ENCODE measurements at regions not wholly inside any gene's neighbourhood (a gene's known extent, or its start where the extent isn't known, plus 50 kb on each side); places are given as distances from the start of the nearest gene placed in this dataset.

- no peaks in the 10 kb centered on the region for H3K36me3 ChIP-seq
- no peaks in the 10 kb centered on the region for H3K27me3 ChIP-seq
- no peak for ATAC-seq
- no peaks in the 10 kb centered on the region for H3K9me3 ChIP-seq
- no peaks in the 10 kb centered on the region for H3K4me1 ChIP-seq
- intact Hi-C loops (cut with DNase I): no loop called here
- DNase-seq: no peak
- H3K4me3 ChIP-seq: no peak overlapping the region
- no peak overlapping the region for H3K27ac ChIP-seq
- TF ChIP-seq CTCF (IDR thresholded peaks at IDR 0.05): no peak
Observed at GRCh38 chrX:20971250-20971649, 403.0 kb upstream of the CNKSR2 start.

GRCh38 chrX:20969565-20969964 is 404.7 kb upstream of the CNKSR2 start:
- ATAC-seq: no peak
- DNase-seq: no peak
- TF ChIP-seq CTCF (IDR thresholded peaks at IDR 0.05): no peak
- Histone ChIP-seq H3K27me3 (no peaks in the 10 kb centered on the region), H3K36me3 (no peaks in the 10 kb centered on the region), H3K9me3 (no peaks in the 10 kb centered on the region), H3K4me3 (no peak overlapping the region), H3K4me1 (no peaks in the 10 kb centered on the region), H3K27ac (no peak overlapping the region)
- intact Hi-C loops (cut with DNase I): no loop called here

- no peaks in the 10 kb centered on the region for H3K36me3 ChIP-seq
- intact Hi-C loops (cut with DNase I): no loop called here
- no peak for TF ChIP-seq CTCF (IDR thresholded peaks at IDR 0.05)
- no peak overlapping the region for H3K27ac ChIP-seq
- H3K27me3 ChIP-seq: no peaks in the 10 kb centered on the region
- H3K4me1 ChIP-seq: no peaks in the 10 kb centered on the region
- DNase-seq (no peak), ATAC-seq (no peak)
- H3K4me3 ChIP-seq: no peak overlapping the region
- no peaks in the 10 kb centered on the region for H3K9me3 ChIP-seq
Observed at GRCh38 chrX:20968996-20969395, 405.2 kb upstream of the CNKSR2 start.

GRCh38 chrX:20967725-20968124 is 406.5 kb upstream of the CNKSR2 start:
- intact Hi-C loops (cut with DNase I): no loop called here
- Histone ChIP-seq H3K36me3 (no peaks in the 10 kb centered on the region), H3K27ac (no peak overlapping the region), H3K4me1 (no peaks in the 10 kb centered on the region), H3K9me3 (no peaks in the 10 kb centered on the region), H3K4me3 (no peak overlapping the region), H3K27me3 (no peaks in the 10 kb centered on the region)
- DNase-seq (no peak), ATAC-seq (no peak)
- no peak for TF ChIP-seq CTCF (IDR thresholded peaks at IDR 0.05)

GRCh38 chrX:20965270-20966044 is 408.8 kb upstream of the CNKSR2 start:
- ATAC-seq (no peak), DNase-seq (no peak)
- Histone ChIP-seq H3K36me3 (no peaks in the 10 kb centered on the region), H3K4me3 (no peak overlapping the region), H3K4me1 (no peaks in the 10 kb centered on the region), H3K27me3 (no peaks in the 10 kb centered on the region), H3K9me3 (no peaks in the 10 kb centered on the region), H3K27ac (no peak overlapping the region)
- intact Hi-C loops (cut with DNase I): no loop called here
- no peak for TF ChIP-seq CTCF (IDR thresholded peaks at IDR 0.05)

GRCh38 chrX:20954014-20954413 is 420.2 kb upstream of the CNKSR2 start:
- Histone ChIP-seq H3K4me1 (no peaks in the 10 kb centered on the region), H3K27ac (no peak overlapping the region), H3K27me3 (no peaks in the 10 kb centered on the region), H3K4me3 (no peak overlapping the region), H3K9me3 (no peaks in the 10 kb centered on the region), H3K36me3 (no peaks in the 10 kb centered on the region)
- intact Hi-C loops (cut with DNase I): no loop called here
- DNase-seq (no peak), ATAC-seq (no peak)
- TF ChIP-seq CTCF (IDR thresholded peaks at IDR 0.05): no peak

All from upper lobe of right lung (tissue), 1 donor.